NCI-H446 (cell line): ENCODE measurements at regions not wholly inside any gene's neighbourhood (a gene's known extent, or its start where the extent isn't known, plus 50 kb on each side); places are given as distances from the start of the nearest gene placed in this dataset.
A peak's percentile ranks its signal among the peaks of the same experiment; 100 is the strongest.

Source experiments
- DNase-seq, 2 experiments: peaks; one replicate each; lab custom pipeline; 2025; lab: John Stamatoyannopoulos, UW

GRCh38 chrX:20432048-20432447, 165.3 kb upstream of the RPS6KA3 start:
- DNase-seq, result no peak

- no peak for DNase-seq
Measured at GRCh38 chrX:20431486-20431885, 164.8 kb upstream of the RPS6KA3 start.

GRCh38 chrX:20427173-20427770, 160.6 kb upstream of the RPS6KA3 start:
- peak in 1 of 2 experiments; percentile 10 for DNase-seq

- no peak for DNase-seq
Measured at GRCh38 chrX:20421697-20422096, 155.0 kb upstream of the RPS6KA3 start.

- DNase-seq, result no peak
Measured at GRCh38 chrX:20421275-20421674, 154.6 kb upstream of the RPS6KA3 start.

GRCh38 chrX:20420058-20420457, 153.3 kb upstream of the RPS6KA3 start:
- DNase-seq, result no peak

- DNase-seq, result no peak
Measured at GRCh38 chrX:20418379-20419150, 151.9 kb upstream of the RPS6KA3 start.

- no peak for DNase-seq
Measured at GRCh38 chrX:20414762-20415445, 148.2 kb upstream of the RPS6KA3 start.

GRCh38 chrX:20414066-20414465, 147.4 kb upstream of the RPS6KA3 start:
- no peak for DNase-seq

GRCh38 chrX:20412871-20413486, 146.3 kb upstream of the RPS6KA3 start:
- DNase-seq, result no peak

GRCh38 chrX:20410540-20410939, 143.8 kb upstream of the RPS6KA3 start:
- DNase-seq, result no peak

GRCh38 chrX:20409991-20410390, 143.3 kb upstream of the RPS6KA3 start:
- no peak for DNase-seq

- DNase-seq, result no peak
Measured at GRCh38 chrX:20402956-20403355, 136.2 kb upstream of the RPS6KA3 start.

GRCh38 chrX:20399728-20400414, 133.2 kb upstream of the RPS6KA3 start:
- no peak for DNase-seq

GRCh38 chrX:20397587-20397986, 130.9 kb upstream of the RPS6KA3 start:
- DNase-seq, result no peak

GRCh38 chrX:20394451-20394850, 127.7 kb upstream of the RPS6KA3 start:
- no peak for DNase-seq

GRCh38 chrX:20393944-20394343, 127.2 kb upstream of the RPS6KA3 start:
- DNase-seq, result no peak

- no peak for DNase-seq
Measured at GRCh38 chrX:20388594-20388993, 121.9 kb upstream of the RPS6KA3 start.

GRCh38 chrX:20383477-20383876, 116.8 kb upstream of the RPS6KA3 start:
- DNase-seq, result peak in 1 of 2 experiments; percentile 9

- DNase-seq, result peak in 1 of 2 experiments; percentile 65
Measured at GRCh38 chrX:20382518-20383297, 116.0 kb upstream of the RPS6KA3 start.

GRCh38 chrX:20382082-20382481, 115.4 kb upstream of the RPS6KA3 start:
- DNase-seq, result no peak
